CD4-positive, alpha-beta T cell treated with Interleukin-1 beta for 1 hour (primary cell): ENCODE measurements at regions not wholly inside any gene's neighbourhood (a gene's known extent, or its start where the extent isn't known, plus 50 kb on each side); places are given as distances from the start of the nearest gene placed in this dataset.
"Not testable (repeated sequence)": the region's sequence is repeated elsewhere in the genome, so short reads cannot be mapped to it uniquely, and the experiment has no call there.

Experiments used
- DNase-seq, 2 donors: peaks; one replicate each; pipeline ENCODE4 v3.0.0-alpha.2; 2020 to 2022

GRCh38 chr6:93917216-93917615 lies 497.9 kb upstream of the EPHA7 start:
- no peak for DNase-seq

- no peak for DNase-seq
Measured at GRCh38 chr6:93916716-93917115, 497.4 kb upstream of the EPHA7 start.

GRCh38 chr6:93915961-93916360 lies 496.6 kb upstream of the EPHA7 start:
- DNase-seq: no peak

GRCh38 chr6:93902517-93902916 lies 483.2 kb upstream of the EPHA7 start:
- DNase-seq: no peak

GRCh38 chr6:93900142-93900541 lies 480.8 kb upstream of the EPHA7 start:
- DNase-seq: no peak

- DNase-seq: no peak
Measured at GRCh38 chr6:93896081-93896480, 476.7 kb upstream of the EPHA7 start.

GRCh38 chr6:93894521-93894920 lies 475.2 kb upstream of the EPHA7 start:
- DNase-seq: no peak

GRCh38 chr6:93889713-93890112 lies 470.4 kb upstream of the EPHA7 start:
- no peak for DNase-seq

GRCh38 chr6:93886416-93886815 lies 467.1 kb upstream of the EPHA7 start:
- no peak for DNase-seq

- DNase-seq: no peak
Measured at GRCh38 chr6:93859971-93860370, 440.6 kb upstream of the EPHA7 start.

- no peak for DNase-seq
Measured at GRCh38 chr6:93858213-93858612, 438.9 kb upstream of the EPHA7 start.

- no peak for DNase-seq
Measured at GRCh38 chr6:93849857-93850256, 430.5 kb upstream of the EPHA7 start.

- DNase-seq: no peak
Measured at GRCh38 chr6:93848031-93848742, 428.8 kb upstream of the EPHA7 start.

- DNase-seq: no peak
Measured at GRCh38 chr6:93842178-93842577, 422.8 kb upstream of the EPHA7 start.

GRCh38 chr6:93835451-93836145 lies 416.2 kb upstream of the EPHA7 start:
- not testable (repeated sequence) for DNase-seq

- not testable (repeated sequence) for DNase-seq
Measured at GRCh38 chr6:93835026-93835425, 415.7 kb upstream of the EPHA7 start.

GRCh38 chr6:93833326-93833725 lies 414.0 kb upstream of the EPHA7 start:
- DNase-seq: not testable (repeated sequence)

GRCh38 chr6:93829757-93830156 lies 410.4 kb upstream of the EPHA7 start:
- not testable (repeated sequence) for DNase-seq

GRCh38 chr6:93829009-93829408 lies 409.6 kb upstream of the EPHA7 start:
- no peak for DNase-seq

- DNase-seq: no peak
Measured at GRCh38 chr6:93828553-93828952, 409.2 kb upstream of the EPHA7 start.

GRCh38 chr6:93827728-93828127 lies 408.4 kb upstream of the EPHA7 start:
- DNase-seq: no peak

- no peak for DNase-seq
Measured at GRCh38 chr6:93825950-93826349, 406.6 kb upstream of the EPHA7 start.

- no peak for DNase-seq
Measured at GRCh38 chr6:93823489-93823888, 404.1 kb upstream of the EPHA7 start.

- no peak for DNase-seq
Measured at GRCh38 chr6:93822434-93823265, 403.3 kb upstream of the EPHA7 start.
